Stimulated activated memory B cell treated with anti-CD40 and anti-IgM and Interleukin-4, amounts not matched to agents 10 μg/mL and 1 μg/mL and 100 μg/mL, for 72 hours (primary cell): ENCODE measurements at regions not wholly inside any gene's neighbourhood (a gene's known extent, or its start where the extent isn't known, plus 50 kb on each side); places are given as distances from the start of the nearest gene placed in this dataset.

Experiments
- ATAC-seq: fragments of 150-1000 bp; cut with Tn5 transposase; 2 replicates; pipeline ENCODE4 v1.10.0; 2021
- H3K27ac Mint-ChIP-seq: one replicate; pipeline ENCODE4 v1.8.0; 2022; ENCODE audit warnings: mild to moderate bottlenecking, mixed read lengths
- H3K27me3 Mint-ChIP-seq: one replicate; pipeline ENCODE4 v1.8.0; 2022; ENCODE audit warnings: mixed read lengths
- H3K36me3 Mint-ChIP-seq: one replicate; pipeline ENCODE4 v1.8.0; 2022; ENCODE audit warnings: mixed read lengths
- H3K4me1 Mint-ChIP-seq: one replicate; pipeline ENCODE4 v1.8.0; 2022; ENCODE audit warnings: mixed read lengths
- H3K4me3 Mint-ChIP-seq: one replicate; pipeline ENCODE4 v1.8.0; 2022; ENCODE audit warnings: mild to moderate bottlenecking, moderate library complexity, mixed read lengths
- H3K9me3 Mint-ChIP-seq: one replicate; pipeline ENCODE4 v1.8.0; 2022; ENCODE audit warnings: mixed read lengths

DNA sequence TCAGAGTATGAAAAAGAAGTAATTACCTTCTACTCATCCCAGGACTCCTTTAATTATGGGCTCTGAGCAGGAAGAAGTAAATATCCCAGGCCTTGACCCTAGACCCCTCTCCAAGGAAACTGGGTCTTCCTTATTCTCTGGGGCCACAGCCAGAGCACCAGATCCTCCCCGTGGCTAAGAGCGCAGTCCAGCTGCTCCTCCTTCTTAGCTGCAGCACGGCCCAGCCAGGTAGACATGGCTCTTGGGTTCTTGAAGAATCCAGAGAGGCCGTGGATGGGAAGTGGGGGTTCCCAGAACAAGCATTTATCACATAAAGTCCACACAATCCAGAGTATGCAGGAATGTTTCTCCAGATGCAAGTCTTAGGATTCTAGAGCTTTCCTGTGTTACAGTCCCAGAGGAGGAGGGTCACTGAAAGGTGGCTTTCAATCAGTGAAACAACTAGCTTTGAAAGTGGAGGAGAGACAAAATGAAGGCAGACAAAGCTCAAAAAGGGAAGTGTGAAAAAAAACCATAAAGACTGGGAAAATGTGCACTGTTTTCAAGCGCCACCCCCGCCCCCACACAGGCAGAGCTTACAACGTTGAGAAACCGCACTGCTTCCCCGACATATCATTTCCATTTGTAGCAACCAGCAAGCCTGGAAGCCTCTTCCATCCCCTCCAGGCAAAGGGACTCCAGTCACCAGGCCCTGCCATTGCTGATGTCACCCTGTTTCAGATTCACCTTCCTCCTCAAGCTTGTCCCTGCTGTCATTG, 396.5 kb upstream of the MKI67 start:
- Mint-ChIP-seq H3K36me3 (no peaks in the 10 kb centered on the region), H3K9me3 (no peaks in the 10 kb centered on the region), H3K4me3 (no peak overlapping the region), H3K27me3 (no peaks in the 10 kb centered on the region), H3K4me1 (no peaks in the 10 kb centered on the region), H3K27ac (no peak overlapping the region)
- ATAC-seq: no peak

DNA sequence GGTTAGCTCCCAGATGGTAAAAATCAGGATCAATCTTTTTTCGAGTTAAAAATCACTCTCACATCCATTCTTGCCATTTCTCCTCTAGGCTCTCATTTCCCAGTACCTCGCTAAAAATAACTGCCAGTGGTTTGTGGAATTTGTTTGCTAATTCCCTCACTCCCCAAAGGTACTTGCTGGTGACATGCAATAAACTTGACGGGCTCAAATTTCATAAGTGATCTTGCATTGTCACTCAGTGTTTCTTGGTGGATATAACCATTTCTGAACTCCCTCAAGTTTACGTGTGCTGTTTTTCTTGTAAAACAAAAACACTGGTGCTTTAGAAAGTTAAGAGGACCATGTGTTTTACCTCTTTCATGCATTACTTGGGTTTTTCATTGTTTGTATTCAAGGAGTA, 399.2 kb upstream of the MKI67 start:
- H3K27me3 Mint-ChIP-seq: no peaks in the 10 kb centered on the region
- no peak for ATAC-seq

DNA sequence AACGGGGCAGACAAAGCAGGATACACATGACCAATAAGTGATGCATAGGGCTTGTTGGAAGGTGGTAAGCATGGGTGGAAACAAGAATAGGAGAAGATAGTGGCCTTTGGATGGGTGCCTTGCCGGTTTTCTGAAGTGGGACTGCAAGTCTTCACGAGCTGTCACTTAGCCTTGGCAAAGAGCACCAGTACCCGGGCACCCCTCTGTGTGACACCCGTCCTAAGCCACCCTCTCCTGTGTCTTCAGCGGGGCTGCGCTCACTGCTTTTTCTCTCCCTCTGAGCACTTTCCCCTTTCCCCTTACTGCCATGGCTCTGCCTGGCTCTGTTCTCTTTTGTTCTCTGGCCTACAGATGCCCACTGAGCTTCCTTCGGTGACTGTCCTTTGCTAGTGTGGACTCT, 399.7 kb upstream of the MKI67 start:
- H3K4me1 Mint-ChIP-seq: no peaks in the 10 kb centered on the region
- H3K27me3 Mint-ChIP-seq: no peaks in the 10 kb centered on the region
- H3K9me3 Mint-ChIP-seq: no peaks in the 10 kb centered on the region
- no peak overlapping the region for H3K4me3 Mint-ChIP-seq
- ATAC-seq: no peak
- no peaks in the 10 kb centered on the region for H3K36me3 Mint-ChIP-seq
- H3K27ac Mint-ChIP-seq: no peak overlapping the region

More for the DNA sequence above, 399.2 kb upstream of the MKI67 start:
- Mint-ChIP-seq H3K4me1 (no peaks in the 10 kb centered on the region), H3K9me3 (no peaks in the 10 kb centered on the region), H3K36me3 (no peaks in the 10 kb centered on the region), H3K4me3 (no peak overlapping the region), H3K27ac (no peak overlapping the region)

DNA sequence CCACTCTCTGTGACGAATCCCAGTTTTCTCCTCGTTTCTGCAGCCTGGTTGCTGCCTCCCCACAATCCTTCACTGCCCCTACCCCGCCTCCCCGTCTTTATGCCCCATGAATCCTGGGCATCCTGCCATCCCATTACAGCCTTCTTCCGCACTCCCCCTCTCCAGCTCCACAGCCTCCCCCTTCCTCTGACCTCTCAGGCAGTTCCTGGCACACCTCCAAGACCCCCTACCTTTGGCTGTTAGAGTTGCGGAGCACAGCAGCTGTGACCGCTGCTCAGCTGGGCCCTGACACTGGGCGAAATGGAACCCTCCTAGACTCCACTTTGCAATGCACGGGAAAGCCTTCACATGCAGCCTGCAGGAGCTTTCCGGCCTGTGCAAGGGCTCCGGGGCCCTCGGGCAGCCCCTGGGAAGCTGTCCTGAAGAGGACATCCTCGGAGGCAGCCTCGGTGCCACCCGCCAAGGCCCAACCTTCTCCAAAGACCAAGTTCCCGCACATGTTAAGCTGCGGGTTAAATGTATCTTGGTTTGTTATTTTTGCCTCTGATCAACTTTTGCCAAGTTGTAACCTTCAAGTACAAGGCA, 400.7 kb upstream of the MKI67 start:
- Mint-ChIP-seq H3K4me1 (no peaks in the 10 kb centered on the region), H3K4me3 (no peak overlapping the region), H3K27me3 (no peaks in the 10 kb centered on the region), H3K9me3 (no peaks in the 10 kb centered on the region), H3K27ac (no peak overlapping the region), H3K36me3 (no peaks in the 10 kb centered on the region)
- no peak for ATAC-seq

DNA sequence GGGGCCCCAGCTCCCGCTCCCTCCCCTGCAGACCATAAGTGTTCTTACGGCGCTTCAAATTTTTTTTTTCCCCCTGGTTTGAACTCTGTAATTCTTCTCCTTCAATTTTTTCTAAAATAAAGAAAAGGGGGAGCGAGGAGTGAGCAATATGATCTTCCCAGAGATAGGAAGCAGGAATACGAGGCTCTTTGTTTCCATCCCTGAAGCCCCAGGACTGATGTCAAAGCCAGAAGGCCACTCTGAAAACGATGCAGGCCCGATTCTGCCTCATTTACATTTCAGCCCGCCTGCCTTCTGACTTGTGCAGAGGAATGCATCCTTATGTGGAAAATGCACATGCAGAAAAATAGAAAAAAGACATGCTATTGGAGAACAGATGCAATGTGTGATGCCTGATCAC, 401.5 kb upstream of the MKI67 start:
- no peak for ATAC-seq
- no peak overlapping the region for H3K27ac Mint-ChIP-seq

DNA sequence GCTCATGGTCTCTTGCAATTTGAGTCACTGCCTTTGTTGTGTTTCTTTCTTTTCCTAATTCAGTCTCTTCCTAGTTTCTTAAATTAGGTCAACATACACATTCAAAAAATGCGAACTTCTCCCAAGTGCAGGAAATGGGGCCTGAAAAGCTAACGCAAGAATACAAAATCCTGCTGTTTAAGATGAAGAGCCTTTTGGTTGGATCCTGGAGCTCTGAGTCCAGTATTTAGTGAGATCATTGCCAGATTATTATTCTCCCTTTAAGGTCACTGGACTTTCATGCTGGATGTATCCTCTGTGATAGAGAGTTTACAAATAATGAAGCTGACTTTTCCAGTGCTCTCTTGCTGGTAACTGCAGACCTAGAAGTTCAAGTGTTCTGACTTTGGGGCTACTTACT, 401.9 kb upstream of the MKI67 start:
- no peak for ATAC-seq
- no peak overlapping the region for H3K4me3 Mint-ChIP-seq
- no peaks in the 10 kb centered on the region for H3K36me3 Mint-ChIP-seq
- no peaks in the 10 kb centered on the region for H3K9me3 Mint-ChIP-seq
- no peaks in the 10 kb centered on the region for H3K27me3 Mint-ChIP-seq
- H3K4me1 Mint-ChIP-seq: no peaks in the 10 kb centered on the region
- no peak overlapping the region for H3K27ac Mint-ChIP-seq

More for the DNA sequence above, 401.5 kb upstream of the MKI67 start:
- Mint-ChIP-seq H3K27me3 (no peaks in the 10 kb centered on the region), H3K9me3 (no peaks in the 10 kb centered on the region), H3K4me1 (no peaks in the 10 kb centered on the region), H3K4me3 (no peak overlapping the region), H3K36me3 (no peaks in the 10 kb centered on the region)

DNA sequence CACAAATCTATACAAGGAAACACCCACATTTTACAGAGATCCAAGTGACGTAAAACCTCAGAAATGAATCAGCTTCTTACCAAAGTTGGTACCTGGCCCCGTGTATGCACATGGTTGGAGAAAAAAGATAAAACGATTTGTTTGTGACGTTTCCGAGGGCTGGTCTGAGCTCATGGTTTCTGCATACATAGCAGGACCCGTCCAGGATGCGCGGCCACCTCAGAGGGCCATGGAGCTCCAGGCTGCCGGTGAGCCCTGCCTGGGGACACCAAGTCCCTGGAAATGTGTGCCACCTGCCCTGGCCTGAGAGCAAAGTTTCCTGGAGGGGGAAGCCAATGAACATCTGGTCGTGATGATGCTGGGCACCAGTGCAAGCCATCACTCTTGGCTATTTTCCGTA, 402.6 kb upstream of the MKI67 start:
- Mint-ChIP-seq H3K4me1 (no peaks in the 10 kb centered on the region), H3K27me3 (no peaks in the 10 kb centered on the region), H3K27ac (no peak overlapping the region), H3K4me3 (no peak overlapping the region), H3K36me3 (no peaks in the 10 kb centered on the region), H3K9me3 (no peaks in the 10 kb centered on the region)
- ATAC-seq: no peak

DNA sequence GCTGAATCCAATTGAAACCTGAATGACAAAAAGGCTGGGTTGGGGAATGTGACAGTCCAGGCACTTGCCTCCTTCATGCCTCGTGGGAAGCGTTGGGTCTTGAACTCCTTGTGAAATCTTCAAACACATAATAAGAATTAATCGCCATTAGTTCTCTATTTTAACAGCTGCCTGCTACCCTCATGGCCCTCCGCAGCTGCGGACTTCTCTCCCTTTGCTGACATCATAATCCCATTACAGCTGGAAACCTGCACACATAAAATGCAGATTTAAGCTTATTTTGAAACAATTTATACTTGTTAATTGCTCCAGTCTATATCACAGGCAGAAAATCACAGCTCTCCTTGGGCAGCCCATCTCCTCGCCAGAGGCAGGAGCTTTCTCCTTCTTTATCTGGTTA, 403.0 kb upstream of the MKI67 start:
- Mint-ChIP-seq H3K27me3 (no peaks in the 10 kb centered on the region), H3K4me3 (no peak overlapping the region), H3K9me3 (no peaks in the 10 kb centered on the region), H3K4me1 (no peaks in the 10 kb centered on the region), H3K36me3 (no peaks in the 10 kb centered on the region), H3K27ac (no peak overlapping the region)
- ATAC-seq: no peak

DNA sequence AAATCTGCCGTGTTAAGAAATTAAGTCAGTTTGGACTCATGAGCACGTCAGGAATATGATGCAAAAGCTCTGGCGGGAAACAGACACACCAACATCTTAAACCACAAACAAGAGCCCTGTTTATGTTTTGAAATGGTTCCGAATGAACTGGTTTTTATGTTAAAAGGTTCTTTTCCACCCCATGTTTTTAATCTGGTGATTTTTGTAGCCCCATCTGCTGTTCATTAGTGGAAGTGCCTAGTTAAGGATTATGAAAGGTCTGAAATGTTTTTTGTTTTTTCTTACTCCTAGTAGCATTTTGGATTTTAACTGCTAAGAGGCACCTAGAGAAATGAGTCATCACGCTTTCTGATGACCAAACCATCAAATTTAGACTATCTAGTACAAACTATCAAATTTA, 404.1 kb upstream of the MKI67 start:
- H3K36me3 Mint-ChIP-seq: no peaks in the 10 kb centered on the region
- no peaks in the 10 kb centered on the region for H3K9me3 Mint-ChIP-seq
- H3K4me3 Mint-ChIP-seq: no peak overlapping the region
- no peak for ATAC-seq
- no peak overlapping the region for H3K27ac Mint-ChIP-seq
- H3K27me3 Mint-ChIP-seq: no peaks in the 10 kb centered on the region
- H3K4me1 Mint-ChIP-seq: no peaks in the 10 kb centered on the region

DNA sequence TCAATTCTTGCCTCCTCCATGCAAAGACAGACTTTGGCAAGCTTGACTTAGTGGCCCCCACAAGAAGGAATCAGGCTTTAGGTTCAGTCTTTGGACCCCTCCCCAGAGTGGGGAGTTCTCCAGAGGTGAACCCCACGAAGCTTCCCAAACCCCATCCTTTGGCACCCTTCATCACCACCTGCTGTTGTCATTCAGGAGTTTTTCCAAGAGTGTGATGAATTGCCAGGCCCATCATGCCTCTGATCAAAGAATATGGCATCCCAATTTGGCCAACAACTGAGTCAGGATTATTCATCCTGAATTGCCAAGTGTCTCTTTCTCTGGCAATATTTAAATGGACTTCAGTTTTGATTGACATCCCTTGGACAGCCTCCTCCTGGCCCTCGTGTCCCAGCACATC, 404.7 kb upstream of the MKI67 start:
- no peak overlapping the region for H3K27ac Mint-ChIP-seq
- no peaks in the 10 kb centered on the region for H3K4me1 Mint-ChIP-seq
- no peaks in the 10 kb centered on the region for H3K27me3 Mint-ChIP-seq
- ATAC-seq: no peak
- H3K36me3 Mint-ChIP-seq: no peaks in the 10 kb centered on the region
- H3K9me3 Mint-ChIP-seq: no peaks in the 10 kb centered on the region
- H3K4me3 Mint-ChIP-seq: no peak overlapping the region

DNA sequence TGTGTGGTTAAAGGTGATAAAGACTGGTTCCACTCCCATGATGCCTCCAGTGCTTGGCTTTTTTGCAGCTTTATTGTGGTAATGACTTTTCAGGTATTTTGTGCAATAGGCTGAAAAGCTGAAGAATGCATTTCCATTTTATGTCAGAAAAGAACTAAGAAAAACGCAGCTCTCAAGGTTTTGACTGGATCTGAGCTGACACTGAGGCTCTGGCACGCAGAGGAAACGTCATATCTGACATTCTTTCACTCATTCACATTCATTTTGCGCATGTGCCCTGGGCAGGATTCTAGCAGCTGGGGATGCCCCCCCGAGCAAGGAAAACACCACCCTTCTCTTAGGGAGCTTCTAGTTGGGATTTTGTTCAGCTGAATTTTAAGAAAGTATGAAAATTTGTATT, 408.5 kb upstream of the MKI67 start:
- H3K36me3 Mint-ChIP-seq: no peaks in the 10 kb centered on the region
- no peak overlapping the region for H3K27ac Mint-ChIP-seq
- no peak for ATAC-seq
- H3K4me1 Mint-ChIP-seq: no peaks in the 10 kb centered on the region
- no peak overlapping the region for H3K4me3 Mint-ChIP-seq
- H3K27me3 Mint-ChIP-seq: peaks cover 13% of the 10 kb centered on the region
- H3K9me3 Mint-ChIP-seq: no peaks in the 10 kb centered on the region

DNA sequence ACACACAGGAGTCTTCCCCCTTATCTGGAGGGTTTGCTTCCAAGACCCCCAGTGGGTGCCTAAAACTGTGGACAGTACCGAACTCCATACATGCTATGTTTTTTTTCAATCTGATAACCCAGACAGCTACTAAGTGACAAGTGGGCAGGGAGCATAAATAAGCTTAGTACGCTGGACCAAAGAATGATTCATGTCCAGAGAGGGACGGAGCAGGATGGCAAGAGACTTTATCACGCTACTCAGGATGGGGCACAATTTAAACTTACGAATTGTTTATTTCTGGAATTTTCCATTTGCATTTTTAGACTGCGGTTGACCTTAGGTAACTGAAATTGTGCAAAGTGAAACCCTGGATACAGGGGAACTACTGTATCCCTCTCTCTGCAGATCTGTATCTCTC, 410.0 kb upstream of the MKI67 start:
- no peak for ATAC-seq
- H3K9me3 Mint-ChIP-seq: no peaks in the 10 kb centered on the region
- H3K4me3 Mint-ChIP-seq: no peak overlapping the region
- no peak overlapping the region for H3K27ac Mint-ChIP-seq
- H3K4me1 Mint-ChIP-seq: no peaks in the 10 kb centered on the region
- H3K27me3 Mint-ChIP-seq: peaks cover 23% of the 10 kb centered on the region
- H3K36me3 Mint-ChIP-seq: no peaks in the 10 kb centered on the region

DNA sequence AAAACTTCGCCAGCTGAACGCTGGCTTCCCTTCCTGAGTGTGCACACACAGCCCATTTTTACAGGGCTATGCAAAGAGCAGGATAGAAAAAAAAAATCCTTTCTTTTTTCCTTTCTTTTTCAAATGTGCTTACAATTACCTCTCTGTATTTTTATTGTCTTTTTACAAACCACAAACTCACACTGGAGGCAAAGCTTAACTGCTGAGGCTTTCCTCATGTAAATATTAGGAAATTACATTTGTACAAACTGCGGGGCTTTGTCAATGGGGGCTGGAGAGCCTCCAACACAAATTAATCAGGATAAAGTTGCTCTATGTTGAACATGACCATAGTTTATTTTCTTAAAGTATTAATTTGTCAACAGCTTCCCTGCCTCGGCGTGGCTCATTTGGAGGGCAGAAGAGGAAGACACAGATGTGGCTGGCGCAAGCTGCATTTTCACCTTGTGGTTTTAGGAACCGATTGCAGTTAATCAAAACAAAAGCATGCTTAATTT, 411.7 kb upstream of the MKI67 start:
- Mint-ChIP-seq H3K36me3 (no peaks in the 10 kb centered on the region), H3K9me3 (no peaks in the 10 kb centered on the region), H3K27me3 (peaks cover 35% of the 10 kb centered on the region), H3K4me3 (no peak overlapping the region), H3K4me1 (no peaks in the 10 kb centered on the region), H3K27ac (no peak overlapping the region)
- no peak for ATAC-seq

DNA sequence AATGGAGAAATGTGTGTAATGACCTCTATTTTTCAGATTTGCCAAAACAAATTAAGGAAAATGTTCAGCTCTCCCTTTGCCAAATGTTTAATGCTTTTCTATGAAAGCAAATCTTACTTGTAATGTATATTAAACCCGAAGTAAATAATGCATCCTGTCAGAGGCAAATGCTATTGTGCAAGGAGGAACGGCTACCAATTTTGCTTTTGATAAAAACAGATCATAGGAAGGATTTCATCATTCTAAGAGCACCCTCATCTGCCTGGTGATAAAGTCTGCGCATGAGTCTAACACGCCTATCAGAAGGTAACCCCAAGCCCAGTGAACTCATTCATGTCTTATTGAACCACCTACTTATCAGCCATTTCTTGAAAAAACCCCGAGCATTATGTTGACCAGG, 412.4 kb upstream of the MKI67 start:
- no peaks in the 10 kb centered on the region for H3K4me1 Mint-ChIP-seq
- no peaks in the 10 kb centered on the region for H3K36me3 Mint-ChIP-seq
- H3K27me3 Mint-ChIP-seq: peaks cover 35% of the 10 kb centered on the region
- H3K4me3 Mint-ChIP-seq: no peak overlapping the region
- no peak overlapping the region for H3K27ac Mint-ChIP-seq
- no peaks in the 10 kb centered on the region for H3K9me3 Mint-ChIP-seq
- no peak for ATAC-seq

DNA sequence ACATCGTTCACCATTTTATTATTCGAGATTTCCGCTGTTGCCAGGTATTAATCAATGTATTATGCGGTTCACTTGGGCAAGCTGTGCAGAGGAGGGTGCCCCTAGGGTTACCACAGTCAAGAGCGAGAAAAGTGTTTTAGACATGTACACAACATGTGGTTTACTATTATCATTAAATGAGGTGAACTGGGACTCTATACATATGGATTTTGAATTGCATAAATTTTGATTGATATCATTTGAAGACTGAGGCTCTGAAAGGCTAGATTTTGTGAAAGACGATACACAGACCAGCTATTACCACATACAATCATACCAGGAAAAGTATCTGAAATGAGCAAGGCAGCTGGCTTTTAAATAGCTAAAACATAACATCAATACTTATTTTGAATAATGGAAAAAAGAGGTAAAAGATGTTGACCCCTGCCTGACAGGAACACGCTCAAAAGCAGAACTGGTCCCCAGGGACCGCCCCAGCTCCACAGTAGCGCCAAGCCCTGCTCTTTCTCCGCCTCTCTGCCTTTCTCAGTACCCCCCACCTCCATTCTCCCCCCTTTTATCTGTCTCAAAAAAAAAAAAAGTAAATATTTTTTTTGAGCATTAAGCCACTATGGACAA, 413.4 kb upstream of the MKI67 start:
- no peak overlapping the region for H3K27ac Mint-ChIP-seq
- no peaks in the 10 kb centered on the region for H3K9me3 Mint-ChIP-seq
- peaks cover 35% of the 10 kb centered on the region for H3K27me3 Mint-ChIP-seq
- no peak overlapping the region for H3K4me3 Mint-ChIP-seq
- ATAC-seq: no peak
- no peaks in the 10 kb centered on the region for H3K36me3 Mint-ChIP-seq
- H3K4me1 Mint-ChIP-seq: no peaks in the 10 kb centered on the region
